Tibial nerve (tissue), 4 donors: ENCODE measurements at regions not wholly inside any gene's neighbourhood (a gene's known extent, or its start where the extent isn't known, plus 50 kb on each side); places are given as distances from the start of the nearest gene placed in this dataset.

ENCODE experiments used
- CTCF ChIP-seq, 5 experiments: fragments of 200-600 bp in 3 of 5; fragments of 450-650 bp in 2 of 5; sonication (generic) in 3 of 5; IDR thresholded peaks; one replicate each; pipeline ENCODE4 v1.5.1; 2016 to 2019; ENCODE audit warnings: antibody characterized with exemption in 5 of 5, mild to moderate bottlenecking in 3 of 5, moderate library complexity in 2 of 5
- EP300 ChIP-seq, 2 donors: sonication (generic); formaldehyde crosslinking; IDR thresholded peaks; one replicate each; pipeline ENCODE4 v1.6.1; 2017; ENCODE audit warnings: antibody characterized with exemption in 2 of 2, mild to moderate bottlenecking in 1 of 2
- POLR2A ChIP-seq, 2 donors: fragments of 450-650 bp; IDR thresholded peaks; one replicate each; pipeline ENCODE4 v1.6.1; 2017; ENCODE audit warnings: antibody characterized with exemption in 2 of 2, mild to moderate bottlenecking in 2 of 2, moderate library complexity in 2 of 2

GRCh38 chr1:223003549-223003948, 139.5 kb downstream of the TLR5 start:
- TF ChIP-seq POLR2A (IDR thresholded peaks at IDR 0.05) (no peak), EP300 (IDR thresholded peaks at IDR 0.05) (no peak), CTCF (IDR thresholded peaks at IDR 0.05) (no peak)
